Fibroblast of mammary gland (primary cell): ENCODE measurements at regions not wholly inside any gene's neighbourhood (a gene's known extent, or its start where the extent isn't known, plus 50 kb on each side); places are given as distances from the start of the nearest gene placed in this dataset.
"Not testable (repeated sequence)": the region's sequence is repeated elsewhere in the genome, so short reads cannot be mapped to it uniquely, and the experiment has no call there.

Source experiments
- DNase-seq: peaks from one replicate; pipeline ENCODE4 v3.0.0-alpha.2; 2010; ENCODE audit warnings: low read depth
- H3K4me3 ChIP-seq: 2 replicates; pipeline ENCODE4 v1.5.1; 2011; ENCODE audit warnings: low read depth, mild to moderate bottlenecking, low read length, moderate library complexity; ENCODE audit not compliant: control insufficient read depth
- CTCF ChIP-seq: conservative IDR thresholded peaks from 2 replicates; pipeline ENCODE4 v1.5.1; 2011; ENCODE audit warnings: low read depth, low read length, inconsistent platforms; ENCODE audit not compliant: control insufficient read depth, insufficient read depth

GRCh38 chr4:103303011-103303410 lies 104.9 kb upstream of the CENPE start:
- DNase-seq, result no peak
- no peak overlapping the region for H3K4me3 ChIP-seq
- no peak for TF ChIP-seq CTCF

- no peak for DNase-seq
- no peak for TF ChIP-seq CTCF
- no peak overlapping the region for H3K4me3 ChIP-seq
Measured at GRCh38 chr4:103292959-103293358, 94.8 kb upstream of the CENPE start.

DNA sequence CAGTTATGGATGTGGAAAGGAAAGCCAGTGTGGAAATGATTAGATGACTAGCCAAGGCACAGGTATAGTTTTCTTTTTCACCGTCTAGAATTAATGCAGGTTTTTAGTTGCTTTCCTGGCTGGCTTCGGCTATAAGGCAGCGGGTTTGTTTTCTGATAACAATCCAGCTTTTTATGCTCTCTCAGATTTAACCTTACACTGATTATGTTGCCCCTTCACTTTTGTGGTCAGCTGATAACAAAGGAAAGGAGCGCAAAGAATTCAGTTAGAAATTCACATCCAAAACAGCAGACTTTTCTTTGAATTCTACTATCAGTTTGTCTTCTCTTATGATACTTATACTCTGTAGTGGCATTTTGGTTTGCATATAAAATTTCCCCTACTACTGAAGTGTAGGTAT lies 94.2 kb upstream of the CENPE start:
- H3K4me3 ChIP-seq, result no peak overlapping the region
- no peak for DNase-seq
- TF ChIP-seq CTCF, result no peak

GRCh38 chr4:103289186-103289585 lies 91.0 kb upstream of the CENPE start:
- no peak overlapping the region for H3K4me3 ChIP-seq
- no peak for TF ChIP-seq CTCF
- DNase-seq, result no peak

DNA sequence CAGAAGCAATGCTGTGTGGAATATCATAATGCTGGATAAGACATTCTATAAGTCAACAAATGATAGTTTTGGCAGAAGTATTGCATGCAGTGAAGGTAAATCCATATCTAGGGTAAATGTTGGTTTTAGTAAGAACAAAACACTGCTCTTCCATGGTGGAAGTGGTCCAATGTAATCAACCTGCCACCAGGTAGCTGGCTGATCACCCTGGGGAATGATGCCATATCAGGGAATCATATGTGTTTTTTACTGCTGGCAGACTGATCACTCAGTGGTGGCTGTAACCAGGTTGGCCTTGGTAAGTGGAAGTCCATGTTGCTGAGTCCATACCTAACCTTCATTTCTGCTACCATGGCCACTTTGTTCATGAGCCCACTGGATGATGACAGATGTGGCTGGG lies 74.0 kb upstream of the CENPE start:
- no peak overlapping the region for H3K4me3 ChIP-seq
- TF ChIP-seq CTCF, result no peak
- no peak for DNase-seq

- DNase-seq, result no peak
- TF ChIP-seq CTCF, result no peak
- H3K4me3 ChIP-seq, result no peak overlapping the region
Measured at GRCh38 chr4:103268746-103269145, 70.6 kb upstream of the CENPE start.

DNA sequence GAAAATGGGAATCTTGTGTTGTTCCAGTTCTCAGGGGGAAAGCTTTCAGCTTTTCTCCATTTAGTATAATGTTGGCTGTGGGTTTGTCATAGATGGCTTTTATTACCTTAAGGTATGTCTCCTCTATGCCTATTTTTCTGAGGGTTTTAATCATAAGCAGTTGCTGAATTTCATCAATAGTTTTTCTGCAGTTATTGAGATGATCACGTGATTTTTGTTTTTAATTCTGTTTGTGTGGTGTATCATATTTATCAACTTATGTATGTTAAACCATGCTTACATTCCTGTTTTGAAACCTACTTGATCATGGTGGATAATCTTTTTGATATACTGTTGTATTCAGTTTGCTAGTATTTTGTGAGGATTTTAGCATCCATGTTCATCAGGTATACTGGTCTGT lies 66.8 kb upstream of the CENPE start:
- H3K4me3 ChIP-seq, result no peak overlapping the region
- no peak for DNase-seq
- no peak for TF ChIP-seq CTCF

- not testable (repeated sequence) for DNase-seq, H3K4me3 ChIP-seq
Measured at GRCh38 chr4:103256068-103256467, 57.9 kb upstream of the CENPE start.
